ACC112 (cell line): ENCODE measurements at regions not wholly inside any gene's neighbourhood (a gene's known extent, or its start where the extent isn't known, plus 50 kb on each side); places are given as distances from the start of the nearest gene placed in this dataset.
"Not testable (repeated sequence)": the region's sequence is repeated elsewhere in the genome, so short reads cannot be mapped to it uniquely, and the experiment has no call there.

Experiments used
- H2AFZ ChIP-seq: fragments of 200-600 bp; sonication (generic); one replicate; pipeline ENCODE4 v1.6.0; 2017; ENCODE audit warnings: antibody characterized with exemption, low read length; ENCODE audit not compliant: unreplicated experiment
- H3K27ac ChIP-seq: fragments of 200-600 bp; sonication (generic); 2 replicates; pipeline ENCODE4 v1.5.1; 2014; ENCODE audit warnings: low read depth, mild to moderate bottlenecking, antibody characterized with exemption, low read length, moderate library complexity
- H3K27me3 ChIP-seq: fragments of 200-600 bp; sonication (generic); 2 replicates; pipeline ENCODE4 v1.6.1; 2014; ENCODE audit warnings: mild to moderate bottlenecking, antibody characterized with exemption, low read length, moderate library complexity, mixed read lengths; ENCODE audit not compliant: insufficient read depth
- H3K36me3 ChIP-seq: fragments of 200-600 bp; sonication (generic); 2 replicates; pipeline ENCODE4 v1.6.1; 2016; ENCODE audit warnings: mild to moderate bottlenecking, antibody characterized with exemption, low read length, moderate library complexity, mixed read lengths; ENCODE audit not compliant: insufficient read depth
- H3K4me1 ChIP-seq: fragments of 200-600 bp; sonication (generic); one replicate; pipeline ENCODE4 v1.6.1; 2016; ENCODE audit warnings: low read length, mixed read lengths; ENCODE audit not compliant: insufficient read depth, unreplicated experiment, control insufficient read depth
- H3K4me3 ChIP-seq: fragments of 200-600 bp; sonication (generic); 2 replicates; pipeline ENCODE4 v1.5.1; 2014; ENCODE audit warnings: mild to moderate bottlenecking, low read depth, low read length
- H3K79me2 ChIP-seq: fragments of 200-600 bp; sonication (generic); one replicate; pipeline ENCODE4 v1.6.0; 2016; ENCODE audit warnings: low read length; ENCODE audit not compliant: control insufficient read depth, unreplicated experiment, insufficient read depth

- no peaks in the 10 kb centered on the region for H3K79me2 ChIP-seq
- no peak overlapping the region for H3K27ac ChIP-seq
- no peaks in the 10 kb centered on the region for H3K36me3 ChIP-seq
- no peak overlapping the region for H3K4me3 ChIP-seq
- H3K27me3 ChIP-seq: no peaks in the 10 kb centered on the region
- H2AFZ ChIP-seq: no peak overlapping the region
- no peaks in the 10 kb centered on the region for H3K4me1 ChIP-seq
Observed at GRCh38 chr11:116035977-116036376, 531.8 kb upstream of the CADM1 start.

GRCh38 chr11:116033931-116034553 is 529.8 kb upstream of the CADM1 start:
- Histone ChIP-seq H3K27me3 (no peaks in the 10 kb centered on the region), H3K36me3 (no peaks in the 10 kb centered on the region), H3K79me2 (no peaks in the 10 kb centered on the region), H3K4me3 (no peak overlapping the region), H3K4me1 (no peaks in the 10 kb centered on the region), H2AFZ (no peak overlapping the region), H3K27ac (no peak overlapping the region)

GRCh38 chr11:116030697-116031331 is 526.6 kb upstream of the CADM1 start:
- H3K27me3 ChIP-seq: no peaks in the 10 kb centered on the region
- no peaks in the 10 kb centered on the region for H3K36me3 ChIP-seq
- H3K79me2 ChIP-seq: no peaks in the 10 kb centered on the region
- no peak overlapping the region for H3K27ac ChIP-seq
- no peak overlapping the region for H3K4me3 ChIP-seq
- H3K4me1 ChIP-seq: no peaks in the 10 kb centered on the region
- H2AFZ ChIP-seq: no peak overlapping the region

DNA sequence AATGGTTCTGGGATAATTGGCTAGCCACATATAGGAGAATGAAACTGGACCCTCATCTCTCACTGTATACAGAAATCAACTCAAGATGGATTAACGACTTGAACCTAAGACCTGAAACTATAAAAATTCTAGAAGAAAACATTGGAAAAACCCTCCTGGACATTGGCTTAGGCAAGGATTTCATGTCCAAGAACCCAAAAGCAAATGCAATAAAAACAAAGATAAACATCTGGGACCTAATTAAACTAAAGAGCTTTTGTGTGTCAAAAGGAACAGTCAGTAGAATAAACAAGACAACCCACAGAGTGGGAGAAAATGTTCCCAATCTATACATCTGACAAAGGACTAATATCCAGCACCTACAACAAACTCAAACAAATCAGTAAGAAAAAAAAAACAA is 524.3 kb upstream of the CADM1 start:
- H3K27ac ChIP-seq, H3K4me3 ChIP-seq, H3K27me3 ChIP-seq: not testable (repeated sequence)

GRCh38 chr11:115999437-115999836 is 495.2 kb upstream of the CADM1 start:
- H2AFZ ChIP-seq: no peak overlapping the region
- no peaks in the 10 kb centered on the region for H3K79me2 ChIP-seq
- H3K4me1 ChIP-seq: no peaks in the 10 kb centered on the region
- H3K27ac ChIP-seq: no peak overlapping the region
- H3K36me3 ChIP-seq: no peaks in the 10 kb centered on the region
- no peak overlapping the region for H3K4me3 ChIP-seq
- no peaks in the 10 kb centered on the region for H3K27me3 ChIP-seq

More for the DNA sequence above, 524.3 kb upstream of the CADM1 start:
- H2AFZ ChIP-seq, H3K79me2 ChIP-seq, H3K36me3 ChIP-seq, H3K4me1 ChIP-seq: not testable (repeated sequence)

DNA sequence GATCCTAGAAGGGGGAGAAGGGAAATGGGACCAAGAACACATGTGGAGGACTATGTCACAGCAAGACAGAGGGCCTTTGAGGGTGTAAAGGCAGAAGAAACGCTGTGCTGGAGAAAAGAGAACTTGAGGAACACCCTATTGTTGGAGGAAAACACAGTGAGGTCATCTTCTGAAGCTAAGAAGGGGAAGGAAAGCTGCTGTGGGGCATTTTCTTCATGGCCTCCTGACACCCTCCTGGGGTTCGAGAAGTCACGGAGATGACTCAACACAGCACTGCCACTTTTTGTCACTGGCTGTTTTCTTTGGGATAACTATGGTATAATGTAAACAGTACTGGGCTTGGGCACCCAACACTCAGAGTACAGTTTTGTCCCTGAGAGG is 492.6 kb upstream of the CADM1 start:
- Histone ChIP-seq H3K27me3 (no peaks in the 10 kb centered on the region), H3K36me3 (no peaks in the 10 kb centered on the region), H3K27ac (no peak overlapping the region), H3K4me1 (no peaks in the 10 kb centered on the region), H3K79me2 (no peaks in the 10 kb centered on the region), H3K4me3 (no peak overlapping the region), H2AFZ (no peak overlapping the region)

DNA sequence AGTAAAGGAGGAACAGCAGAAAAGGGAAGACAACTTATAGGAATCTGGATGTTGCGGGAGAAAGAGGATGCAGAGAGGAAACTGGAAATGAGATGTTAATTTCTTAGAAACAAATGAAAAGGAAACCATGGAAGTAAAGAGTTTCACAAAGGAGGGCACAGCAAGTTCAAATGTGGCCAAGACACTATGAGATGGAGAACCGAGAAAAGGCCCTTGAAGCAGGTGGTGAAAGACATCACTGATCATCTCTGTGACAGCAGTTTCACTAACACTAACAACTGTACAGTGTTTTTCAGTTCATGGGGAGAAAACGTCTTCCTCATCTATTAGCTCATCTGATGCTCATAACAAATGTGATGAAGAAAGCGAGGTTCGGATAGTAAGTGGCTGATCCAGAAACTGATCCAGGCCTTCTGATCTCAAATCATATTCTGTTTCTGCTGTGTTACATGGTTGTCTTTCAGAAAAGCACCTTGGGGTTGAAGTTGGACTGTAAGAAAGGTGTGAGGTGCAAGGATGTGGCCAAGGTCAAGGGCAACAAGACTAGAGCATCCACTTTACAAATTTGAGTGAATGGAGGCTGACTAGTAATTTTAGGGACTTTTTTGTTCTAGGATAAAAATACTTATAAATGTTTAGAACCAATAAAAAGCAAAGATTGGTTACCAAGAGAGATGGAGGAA is 492.1 kb upstream of the CADM1 start:
- H3K27me3 ChIP-seq: no peaks in the 10 kb centered on the region
- H3K27ac ChIP-seq: no peak overlapping the region
- H3K4me1 ChIP-seq: no peaks in the 10 kb centered on the region
- H2AFZ ChIP-seq: no peak overlapping the region
- H3K79me2 ChIP-seq: no peaks in the 10 kb centered on the region
- H3K4me3 ChIP-seq: no peak overlapping the region
- H3K36me3 ChIP-seq: no peaks in the 10 kb centered on the region

- Histone ChIP-seq H3K27ac (no peak overlapping the region), H3K4me3 (no peak overlapping the region), H3K27me3 (no peaks in the 10 kb centered on the region), H2AFZ (no peak overlapping the region), H3K79me2 (no peaks in the 10 kb centered on the region), H3K4me1 (no peaks in the 10 kb centered on the region), H3K36me3 (no peaks in the 10 kb centered on the region)
Observed at GRCh38 chr11:115993590-115993989, 489.4 kb upstream of the CADM1 start.

- Histone ChIP-seq H3K27me3 (no peaks in the 10 kb centered on the region), H3K36me3 (no peaks in the 10 kb centered on the region), H3K27ac (no peak overlapping the region), H3K4me1 (no peaks in the 10 kb centered on the region), H3K79me2 (no peaks in the 10 kb centered on the region), H3K4me3 (no peak overlapping the region), H2AFZ (no peak overlapping the region)
Observed at GRCh38 chr11:115990004-115990447, 485.8 kb upstream of the CADM1 start.

- H3K27ac ChIP-seq: no peak overlapping the region
- H3K4me1 ChIP-seq: no peaks in the 10 kb centered on the region
- no peaks in the 10 kb centered on the region for H3K27me3 ChIP-seq
- no peak overlapping the region for H3K4me3 ChIP-seq
- H3K36me3 ChIP-seq: no peaks in the 10 kb centered on the region
- H3K79me2 ChIP-seq: no peaks in the 10 kb centered on the region
- no peak overlapping the region for H2AFZ ChIP-seq
Observed at GRCh38 chr11:115985896-115986295, 481.7 kb upstream of the CADM1 start.

DNA sequence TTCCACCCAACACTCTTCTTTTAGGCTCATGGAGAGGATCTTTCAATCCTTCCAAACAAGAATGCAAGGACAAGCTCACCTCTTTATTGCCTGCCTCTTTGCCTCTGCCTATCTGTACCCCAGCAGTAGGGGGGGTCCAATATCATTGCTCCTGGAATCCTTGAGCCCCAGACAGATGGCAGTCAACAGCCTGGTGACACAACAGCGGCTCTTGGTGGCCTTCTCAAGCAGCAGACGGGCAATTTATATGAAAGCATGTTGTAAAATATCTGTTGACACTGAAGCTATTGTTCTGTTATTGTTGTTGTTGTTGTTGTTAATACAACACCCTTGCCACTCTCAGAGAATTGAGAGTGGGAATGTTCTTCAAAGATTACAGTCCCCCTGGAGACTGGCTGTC is 480.0 kb upstream of the CADM1 start:
- Histone ChIP-seq H3K4me3 (no peak overlapping the region), H3K36me3 (no peaks in the 10 kb centered on the region), H3K27ac (no peak overlapping the region), H3K27me3 (no peaks in the 10 kb centered on the region), H2AFZ (no peak overlapping the region), H3K4me1 (no peaks in the 10 kb centered on the region), H3K79me2 (no peaks in the 10 kb centered on the region)
